ENCODE measurements at regions not wholly inside any gene's neighbourhood (a gene's known extent, or its start where the extent isn't known, plus 50 kb on each side); places are given as distances from the start of the nearest gene placed in this dataset.

DNA sequence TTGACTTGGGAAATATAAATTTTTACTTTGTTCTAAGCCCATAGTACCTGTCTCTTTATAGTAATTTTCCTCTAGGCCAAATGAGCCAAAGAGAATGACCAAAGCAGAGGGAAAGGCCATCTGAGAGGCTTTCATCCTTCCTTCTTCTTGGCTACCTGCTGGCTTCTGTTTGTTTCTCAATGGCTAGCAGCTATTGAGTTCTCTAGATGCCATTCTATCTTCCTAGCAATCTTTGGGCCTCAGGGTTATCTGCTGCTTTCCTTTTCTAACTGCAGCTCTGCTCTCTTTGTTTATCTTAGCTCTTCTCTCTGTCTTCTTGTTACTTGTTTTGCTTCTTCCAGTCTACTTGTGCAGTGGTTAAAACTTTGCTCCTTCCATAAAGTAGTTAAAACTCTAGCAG, 601.1 kb upstream of the NRXN1 start:
- Histone ChIP-seq H3K9me3 (ENCODE audit: low read depth) (no peaks in the 10 kb centered on the region), H3K4me1 (ENCODE audit: insufficient read depth) (no peaks in the 10 kb centered on the region), H3F3A (ENCODE audit: insufficient read depth) (no peaks in the 10 kb centered on the region), H3K4me3 (no peak overlapping the region), H3K9ac (no peak overlapping the region), H3K36me3 (ENCODE audit: low read depth) (no peaks in the 10 kb centered on the region), H3K9me2 (ENCODE audit: insufficient read depth) (no peaks in the 10 kb centered on the region), H2AFZ (no peak overlapping the region), H3K27me3 (replicated peaks; ENCODE audit: insufficient read depth) (no peaks in the 10 kb centered on the region), H3K4me2 (ENCODE audit: unreplicated experiment) (no peak overlapping the region), H4K20me1 (ENCODE audit: insufficient read depth) (no peaks in the 10 kb centered on the region), H3K27ac (no peak overlapping the region), H3K79me2 (ENCODE audit: insufficient read depth) (no peaks in the 10 kb centered on the region)
- in situ Hi-C loops (cut with MboI) = no loop called here
- no peak for DNase-seq
- TF ChIP-seq EZH2phosphoT487 (IDR thresholded peaks at IDR 0.05; ENCODE audit: insufficient read depth, low read depth) = no peak
- TF ChIP-seq EZH2 (IDR thresholded peaks at IDR 0.05; ENCODE audit: insufficient read depth, poor library complexity, severe bottlenecking) = no peak

DNA sequence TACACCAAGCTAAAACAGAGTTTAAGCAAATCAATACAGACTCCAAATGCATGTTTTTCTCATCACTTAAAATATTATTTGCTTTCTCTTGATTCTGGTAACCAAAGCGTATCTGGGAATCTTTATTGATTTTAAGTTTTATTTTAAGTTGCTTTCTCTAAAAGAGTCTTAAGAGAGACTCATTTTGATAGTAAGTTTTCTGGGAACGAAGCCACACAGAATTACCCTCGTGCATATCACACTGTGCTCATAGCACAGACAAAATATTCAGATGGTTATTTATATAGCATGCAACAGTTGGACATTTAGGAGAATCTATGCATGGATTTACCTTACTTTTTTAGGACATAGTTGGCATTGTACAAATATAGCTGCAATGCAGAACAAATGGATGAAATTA, 597.5 kb upstream of the NRXN1 start:
- no peak for TF ChIP-seq EZH2 (IDR thresholded peaks at IDR 0.05; ENCODE audit: insufficient read depth, poor library complexity, severe bottlenecking)
- TF ChIP-seq EZH2phosphoT487 (IDR thresholded peaks at IDR 0.05; ENCODE audit: insufficient read depth, low read depth) = no peak
- Histone ChIP-seq H4K20me1 (ENCODE audit: insufficient read depth) (no peaks in the 10 kb centered on the region), H3K27me3 (replicated peaks; ENCODE audit: insufficient read depth) (no peaks in the 10 kb centered on the region), H3K4me2 (ENCODE audit: unreplicated experiment) (no peak overlapping the region), H3K4me3 (no peak overlapping the region), H3K9me3 (ENCODE audit: low read depth) (no peaks in the 10 kb centered on the region), H3K79me2 (ENCODE audit: insufficient read depth) (no peaks in the 10 kb centered on the region), H3K9me2 (ENCODE audit: insufficient read depth) (no peaks in the 10 kb centered on the region), H3K27ac (no peak overlapping the region), H3K4me1 (ENCODE audit: insufficient read depth) (no peaks in the 10 kb centered on the region), H3K9ac (no peak overlapping the region), H3K36me3 (ENCODE audit: low read depth) (no peaks in the 10 kb centered on the region), H3F3A (ENCODE audit: insufficient read depth) (no peaks in the 10 kb centered on the region), H2AFZ (no peak overlapping the region)
- no peak for DNase-seq
- in situ Hi-C loops (cut with MboI) = no loop called here
- 10% methylated on average over 3 of the region's 3 CpGs for WGBS, 2 experiments (ENCODE audit: low coverage in 1 of 2, low lambda C conversion rate in 2 of 2, missing lambda C conversion rate in 2 of 2)

GRCh38 chr2:51628917-51629316, 597.0 kb upstream of the NRXN1 start:
- 2 to 4% methylated on average over 3 of the region's 3 CpGs for WGBS, 2 experiments (ENCODE audit: low coverage in 1 of 2, low lambda C conversion rate in 2 of 2, missing lambda C conversion rate in 2 of 2)
- no peaks in the 10 kb centered on the region for H3F3A ChIP-seq (ENCODE audit: insufficient read depth)
- H3K27ac ChIP-seq = no peak overlapping the region
- TF ChIP-seq EZH2phosphoT487 (IDR thresholded peaks at IDR 0.05; ENCODE audit: insufficient read depth, low read depth) (no peak), EZH2 (IDR thresholded peaks at IDR 0.05; ENCODE audit: insufficient read depth, poor library complexity, severe bottlenecking) (no peak)
- no peaks in the 10 kb centered on the region for H3K9me2 ChIP-seq (ENCODE audit: insufficient read depth)
- DNase-seq = no peak
- in situ Hi-C loops (cut with MboI) = no loop called here
- no peak overlapping the region for H3K4me3 ChIP-seq
- H3K9me3 ChIP-seq (ENCODE audit: low read depth) = no peaks in the 10 kb centered on the region
- H3K9ac ChIP-seq = no peak overlapping the region
- no peak overlapping the region for H2AFZ ChIP-seq
- no peak overlapping the region for H3K4me2 ChIP-seq (ENCODE audit: unreplicated experiment)
- H3K36me3 ChIP-seq (ENCODE audit: low read depth) = no peaks in the 10 kb centered on the region
- H3K4me1 ChIP-seq (ENCODE audit: insufficient read depth) = no peaks in the 10 kb centered on the region
- no peaks in the 10 kb centered on the region for H3K79me2 ChIP-seq (ENCODE audit: insufficient read depth)
- H4K20me1 ChIP-seq (ENCODE audit: insufficient read depth) = no peaks in the 10 kb centered on the region
- H3K27me3 ChIP-seq (replicated peaks; ENCODE audit: insufficient read depth) = no peaks in the 10 kb centered on the region

- no peak overlapping the region for H3K4me2 ChIP-seq (ENCODE audit: unreplicated experiment)
- H3F3A ChIP-seq (ENCODE audit: insufficient read depth) = no peaks in the 10 kb centered on the region
- no peaks in the 10 kb centered on the region for H3K27me3 ChIP-seq (replicated peaks; ENCODE audit: insufficient read depth)
- H3K9me2 ChIP-seq (ENCODE audit: insufficient read depth) = no peaks in the 10 kb centered on the region
- TF ChIP-seq EZH2phosphoT487 (IDR thresholded peaks at IDR 0.05; ENCODE audit: insufficient read depth, low read depth) (no peak), EZH2 (IDR thresholded peaks at IDR 0.05; ENCODE audit: insufficient read depth, poor library complexity, severe bottlenecking) (no peak)
- H3K4me1 ChIP-seq (ENCODE audit: insufficient read depth) = no peaks in the 10 kb centered on the region
- no peak overlapping the region for H2AFZ ChIP-seq
- H3K9me3 ChIP-seq (ENCODE audit: low read depth) = no peaks in the 10 kb centered on the region
- WGBS, 2 experiments (ENCODE audit: low coverage in 1 of 2, low lambda C conversion rate in 2 of 2, missing lambda C conversion rate in 2 of 2) = 28 to 29% methylated on average over 3 of the region's 3 CpGs
- no peak overlapping the region for H3K4me3 ChIP-seq
- peak; percentile 26 for DNase-seq
- in situ Hi-C loops (cut with MboI) = no loop called here
- no peak overlapping the region for H3K9ac ChIP-seq
- H3K36me3 ChIP-seq (ENCODE audit: low read depth) = no peaks in the 10 kb centered on the region
- H3K27ac ChIP-seq = no peak overlapping the region
- no peaks in the 10 kb centered on the region for H3K79me2 ChIP-seq (ENCODE audit: insufficient read depth)
- no peaks in the 10 kb centered on the region for H4K20me1 ChIP-seq (ENCODE audit: insufficient read depth)
Measured at GRCh38 chr2:51624995-51625394, 593.1 kb upstream of the NRXN1 start.

- H3K79me2 ChIP-seq (ENCODE audit: insufficient read depth) = no peaks in the 10 kb centered on the region
- H3K9me2 ChIP-seq (ENCODE audit: insufficient read depth) = no peaks in the 10 kb centered on the region
- no peaks in the 10 kb centered on the region for H3K27me3 ChIP-seq (replicated peaks; ENCODE audit: insufficient read depth)
- H3K9ac ChIP-seq = no peak overlapping the region
- DNase-seq = no peak
- H4K20me1 ChIP-seq (ENCODE audit: insufficient read depth) = no peaks in the 10 kb centered on the region
- no peak overlapping the region for H3K27ac ChIP-seq
- in situ Hi-C loops (cut with MboI) = no loop called here
- TF ChIP-seq EZH2phosphoT487 (IDR thresholded peaks at IDR 0.05; ENCODE audit: insufficient read depth, low read depth) (no peak), EZH2 (IDR thresholded peaks at IDR 0.05; ENCODE audit: insufficient read depth, poor library complexity, severe bottlenecking) (no peak)
- no peak overlapping the region for H2AFZ ChIP-seq
- no peak overlapping the region for H3K4me2 ChIP-seq (ENCODE audit: unreplicated experiment)
- H3K4me3 ChIP-seq = no peak overlapping the region
- no peaks in the 10 kb centered on the region for H3K4me1 ChIP-seq (ENCODE audit: insufficient read depth)
- H3K9me3 ChIP-seq (ENCODE audit: low read depth) = no peaks in the 10 kb centered on the region
- H3F3A ChIP-seq (ENCODE audit: insufficient read depth) = no peaks in the 10 kb centered on the region
- WGBS, 2 experiments (ENCODE audit: low coverage in 1 of 2, low lambda C conversion rate in 2 of 2, missing lambda C conversion rate in 2 of 2) = 10 to 29% methylated on average over 1 of the region's 1 CpG
- no peaks in the 10 kb centered on the region for H3K36me3 ChIP-seq (ENCODE audit: low read depth)
Measured at GRCh38 chr2:51620796-51621195, 588.9 kb upstream of the NRXN1 start.

Measured in GM23248 (cell line).